Liver (tissue), 8 donors: ENCODE measurements at regions not wholly inside any gene's neighbourhood (a gene's known extent, or its start where the extent isn't known, plus 50 kb on each side); places are given as distances from the start of the nearest gene placed in this dataset.
A peak's percentile ranks its signal among the peaks of the same experiment; 100 is the strongest.

ENCODE experiments used
- DNase-seq: peaks from one replicate; pipeline ENCODE4 v3.0.0-alpha.2; 2017; ENCODE audit warnings: low spot score
- H3K27ac ChIP-seq, 2 donors: one replicate each; pipeline ENCODE4 v1.7.0; 2013; ENCODE audit warnings: inconsistent platforms in 2 of 2, low read length in 2 of 2, control low read depth in 1 of 2, low read depth in 1 of 2, mild to moderate bottlenecking in 1 of 2
- H3K27me3 ChIP-seq, 4 donors: one replicate each; pipeline versions ENCODE4 v1.6.1 to v1.7.0; 2013; ENCODE audit warnings: low read length in 3 of 4, inconsistent platforms in 1 of 4, mild to moderate bottlenecking in 1 of 4, moderate library complexity in 1 of 4; ENCODE audit not compliant: control insufficient read depth in 4 of 4, insufficient read depth in 4 of 4
- H3K36me3 ChIP-seq, 4 donors: one replicate each; pipeline versions ENCODE4 v1.6.1 to v1.7.0; 2013; ENCODE audit warnings: low read length in 3 of 4, mild to moderate bottlenecking in 3 of 4, low read depth in 1 of 4, moderate library complexity in 1 of 4; ENCODE audit not compliant: control insufficient read depth in 4 of 4, insufficient read depth in 3 of 4
- H3K4me1 ChIP-seq, 4 donors: one replicate each; pipeline versions ENCODE4 v1.6.1 to v1.7.0; 2013; ENCODE audit warnings: low read length in 3 of 4, mild to moderate bottlenecking in 3 of 4, moderate library complexity in 1 of 4; ENCODE audit not compliant: control insufficient read depth in 4 of 4, insufficient read depth in 4 of 4
- H3K4me3 ChIP-seq, 3 donors: one replicate each; pipeline versions ENCODE4 v1.6.1 to v1.7.0; 2013; ENCODE audit warnings: low read length in 3 of 3, control low read depth in 1 of 3, low read depth in 1 of 3, mild to moderate bottlenecking in 1 of 3
- H3K9ac ChIP-seq, 2 donors: one replicate each; pipeline ENCODE4 v1.7.0; 2013; ENCODE audit warnings: low read length in 2 of 2, mild to moderate bottlenecking in 2 of 2, moderate library complexity in 2 of 2, control low read depth in 1 of 2, low read depth in 1 of 2
- H3K9me3 ChIP-seq, 4 donors: one replicate each; pipeline versions ENCODE4 v1.6.1 to v1.7.0; 2013; ENCODE audit warnings: low read length in 3 of 4; ENCODE audit not compliant: control insufficient read depth in 4 of 4
- EGR1 ChIP-seq, 2 donors: IDR thresholded peaks; 2 replicates each; pipeline ENCODE4 v1.6.1; 2016 to 2018; ENCODE audit warnings: antibody characterized with exemption in 2 of 2, low read depth in 2 of 2
- FOXA1 ChIP-seq: IDR thresholded peaks from 2 replicates; pipeline ENCODE4 v1.6.1; 2016; ENCODE audit warnings: antibody characterized with exemption
- FOXA2 ChIP-seq: IDR thresholded peaks from 2 replicates; pipeline ENCODE4 v1.6.1; 2016; ENCODE audit warnings: antibody characterized with exemption
- GABPA ChIP-seq, 2 donors: IDR thresholded peaks in 1 of 2; conservative IDR thresholded peaks in 1 of 2; 2 replicates each; pipeline ENCODE4 v1.6.1; 2016; ENCODE audit warnings: antibody characterized with exemption in 2 of 2, mild to moderate bottlenecking in 1 of 2, moderate library complexity in 1 of 2
- HNF4A ChIP-seq, 2 donors: conservative IDR thresholded peaks; 2 replicates each; pipeline ENCODE4 v1.6.1; 2016; ENCODE audit warnings: antibody characterized with exemption in 2 of 2, mild to moderate bottlenecking in 2 of 2
- HNF4G ChIP-seq: IDR thresholded peaks from 2 replicates; pipeline ENCODE4 v1.6.1; 2016; ENCODE audit warnings: antibody characterized with exemption
- JUND ChIP-seq, 2 donors: IDR thresholded peaks; 2 replicates each; pipeline ENCODE4 v1.6.1; 2016; ENCODE audit warnings: antibody characterized with exemption in 2 of 2
- NR2F2 ChIP-seq: IDR thresholded peaks from 2 replicates; pipeline ENCODE4 v1.6.1; 2016; ENCODE audit warnings: antibody characterized with exemption
- RAD21 ChIP-seq, 2 donors: IDR thresholded peaks; 2 replicates each; pipeline ENCODE4 v1.6.1; 2016; ENCODE audit warnings: antibody characterized with exemption in 2 of 2, mild to moderate bottlenecking in 2 of 2
- RXRA ChIP-seq, 2 donors: IDR thresholded peaks; 2 replicates each; pipeline ENCODE4 v1.6.1; 2017 to 2018; ENCODE audit warnings: antibody characterized with exemption in 2 of 2, mild to moderate bottlenecking in 1 of 2
- SP1 ChIP-seq: IDR thresholded peaks from 2 replicates; pipeline ENCODE4 v1.6.1; 2018; ENCODE audit warnings: antibody characterized with exemption, mild to moderate bottlenecking
- TAF1 ChIP-seq: conservative IDR thresholded peaks from 2 replicates; pipeline ENCODE4 v1.6.1; 2016; ENCODE audit warnings: antibody characterized with exemption, mild to moderate bottlenecking
- YY1 ChIP-seq: IDR thresholded peaks from 2 replicates; pipeline ENCODE4 v1.6.1; 2016; ENCODE audit warnings: antibody characterized with exemption, mild to moderate bottlenecking
- WGBS: extraction: QIAGEN DNeasy Blood & Tissue Kit; methylation state at CpG from one replicate; pipeline ENCODE4 v1.1.7; 2013; 5-methylcytosine and 5-hydroxymethylcytosine counted together
- TF ChIP-seq, protein P1 (sequence below): IDR thresholded peaks from 2 replicates; pipeline ENCODE4 v1.6.1; 2016; ENCODE audit warnings: antibody characterized with exemption
- TF ChIP-seq, protein P2 (sequence below): IDR thresholded peaks from 2 replicates; pipeline ENCODE4 v1.6.1; 2016; ENCODE audit warnings: antibody characterized with exemption
- TF ChIP-seq, protein P3 (sequence below): fragments of 150-350 bp; IDR thresholded peaks from 2 replicates; pipeline ENCODE4 v1.5.1; 2017; ENCODE audit warnings: improper control_type of control experiment, low read depth, low read length; ENCODE audit not compliant: missing input control
- TF ChIP-seq, protein P4 (sequence below): IDR thresholded peaks from 2 replicates; pipeline ENCODE4 v1.6.1; 2016; ENCODE audit warnings: antibody characterized with exemption, mild to moderate bottlenecking
- TF ChIP-seq, protein P5 (sequence below): IDR thresholded peaks from 2 replicates; pipeline ENCODE4 v1.6.1; 2016; ENCODE audit warnings: antibody characterized with exemption
- donor health status: healthy.
- donor health status: healthy.
- donor health status: healthy.
- donor health status: healthy.
- donor health status: healthy.

DNA sequence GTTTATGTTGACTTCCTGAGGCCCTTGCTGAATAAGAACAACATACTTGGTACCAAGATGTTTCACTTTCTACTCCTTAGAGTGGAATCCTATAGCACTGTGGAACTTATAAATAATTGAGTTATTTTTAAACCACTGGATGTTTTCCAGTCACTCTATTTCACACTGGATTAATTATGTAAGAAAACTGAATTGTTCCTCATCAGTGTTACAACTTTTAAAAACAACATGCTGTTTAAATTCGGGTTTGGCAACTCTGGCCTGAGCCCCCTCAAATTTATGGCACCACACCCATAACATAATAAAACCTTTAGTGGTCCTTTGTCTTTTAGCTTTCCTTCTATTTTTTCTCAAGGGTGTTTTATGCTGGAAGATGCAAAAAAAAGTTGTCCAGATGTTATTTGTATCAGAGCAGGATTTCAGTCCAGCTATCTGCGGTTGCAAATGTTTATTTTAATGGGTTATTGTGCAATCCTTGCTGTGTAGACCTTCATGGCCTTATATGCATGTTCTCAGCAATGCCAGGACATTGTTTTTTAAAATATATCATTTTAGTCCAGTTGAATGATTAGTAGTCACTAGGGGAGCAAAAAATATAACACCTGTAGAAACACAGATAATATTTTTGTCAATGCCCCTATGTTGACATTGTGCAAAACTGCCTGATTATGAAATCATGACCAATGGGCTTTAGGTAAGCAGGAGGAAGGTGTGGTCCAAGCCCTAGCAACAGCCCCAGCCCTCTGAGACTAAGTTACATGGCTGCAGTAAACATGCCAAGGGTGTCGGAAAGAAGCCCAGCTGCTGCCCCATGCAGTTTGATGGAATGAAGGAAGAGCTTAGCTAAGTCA, 638.0 kb upstream of the ZEB2 start (continued):
- TF ChIP-seq GABPA (IDR thresholded peaks at IDR 0.05 in 1 of 2, conservative IDR thresholded peaks at IDR 0.05 in 1 of 2), result no peak
- TF ChIP-seq NR2F2, result peak; percentile 50
- TF ChIP-seq, protein P1, sequence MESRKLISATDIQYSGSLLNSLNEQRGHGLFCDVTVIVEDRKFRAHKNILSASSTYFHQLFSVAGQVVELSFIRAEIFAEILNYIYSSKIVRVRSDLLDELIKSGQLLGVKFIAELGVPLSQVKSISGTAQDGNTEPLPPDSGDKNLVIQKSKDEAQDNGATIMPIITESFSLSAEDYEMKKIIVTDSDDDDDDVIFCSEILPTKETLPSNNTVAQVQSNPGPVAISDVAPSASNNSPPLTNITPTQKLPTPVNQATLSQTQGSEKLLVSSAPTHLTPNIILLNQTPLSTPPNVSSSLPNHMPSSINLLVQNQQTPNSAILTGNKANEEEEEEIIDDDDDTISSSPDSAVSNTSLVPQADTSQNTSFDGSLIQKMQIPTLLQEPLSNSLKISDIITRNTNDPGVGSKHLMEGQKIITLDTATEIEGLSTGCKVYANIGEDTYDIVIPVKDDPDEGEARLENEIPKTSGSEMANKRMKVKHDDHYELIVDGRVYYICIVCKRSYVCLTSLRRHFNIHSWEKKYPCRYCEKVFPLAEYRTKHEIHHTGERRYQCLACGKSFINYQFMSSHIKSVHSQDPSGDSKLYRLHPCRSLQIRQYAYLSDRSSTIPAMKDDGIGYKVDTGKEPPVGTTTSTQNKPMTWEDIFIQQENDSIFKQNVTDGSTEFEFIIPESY, result no peak
- TF ChIP-seq HNF4G, result no peak
- TF ChIP-seq RXRA (IDR thresholded peaks at IDR 0.05), result peak in 1 of 2 donors; percentile 12
- no peak for TF ChIP-seq EGR1 (IDR thresholded peaks at IDR 0.05; ENCODE audit: low read depth in 2 of 2)
- TF ChIP-seq FOXA1, result no peak

DNA sequence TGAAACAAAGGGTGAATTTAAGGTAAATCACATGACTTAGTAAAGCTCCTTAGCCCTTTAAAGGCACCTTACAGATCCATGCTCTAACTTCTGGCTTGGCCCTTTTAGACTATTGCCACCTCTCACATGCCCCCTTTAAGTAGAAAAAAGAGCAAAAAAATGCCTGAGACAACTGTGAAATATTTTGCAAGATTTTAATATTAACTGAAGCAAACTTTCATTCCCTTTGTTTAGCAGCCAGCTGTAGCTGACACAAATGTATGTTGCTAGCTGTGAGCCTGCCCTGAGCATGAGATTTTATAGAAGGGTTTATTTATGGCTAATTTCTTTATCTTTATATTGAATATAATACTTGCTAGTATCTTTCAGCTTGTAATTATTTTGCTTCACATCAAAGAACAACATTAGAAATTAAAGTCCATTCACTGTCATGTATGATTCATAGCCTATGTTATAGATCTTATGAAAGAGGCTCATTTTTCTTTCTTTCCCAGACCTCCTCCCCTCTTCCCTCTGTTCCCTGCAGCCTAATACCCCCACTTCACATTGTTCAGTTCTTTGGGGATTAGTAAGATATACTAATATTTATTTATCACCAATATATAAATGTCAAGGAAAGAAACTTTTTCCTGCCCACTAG, 637.2 kb upstream of the ZEB2 start:
- TF ChIP-seq JUND (IDR thresholded peaks at IDR 0.05), result no peak
- Histone ChIP-seq H3K4me1 (peaks cover 0 to 4% (median 0%) of the 10 kb centered on the region in 4 donors), H3K4me3 (no peak overlapping the region), H3K27ac (no peak overlapping the region), H3K27me3 (no peaks in the 10 kb centered on the region), H3K9me3 (no peaks in the 10 kb centered on the region), H3K36me3 (peaks cover 0 to 3% (median 0%) of the 10 kb centered on the region in 4 donors), H3K9ac (no peak overlapping the region)
- no peak for DNase-seq

DNA sequence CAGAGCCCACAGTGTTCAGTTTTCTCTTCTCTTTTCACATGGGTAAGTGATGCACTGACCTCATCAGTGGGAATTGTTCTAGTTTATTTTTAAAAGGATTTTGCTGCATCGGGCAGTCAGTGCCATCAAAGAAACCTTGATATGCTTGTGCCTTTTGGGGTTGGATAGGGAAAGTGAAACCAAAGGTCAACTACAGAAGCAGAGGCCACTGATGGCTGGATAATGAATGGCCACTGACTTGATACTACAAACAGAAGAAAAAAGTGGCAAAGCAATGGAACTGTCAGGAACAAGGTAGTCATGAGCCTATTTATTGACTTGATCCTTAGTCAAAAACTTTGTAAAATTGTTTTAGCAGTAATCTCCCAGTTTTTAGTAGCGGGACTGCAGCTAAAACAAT, 636.3 kb upstream of the ZEB2 start:
- H3K36me3 ChIP-seq, result peaks cover 0 to 3% (median 0%) of the 10 kb centered on the region in 4 donors
- no peak overlapping the region for H3K9ac ChIP-seq
- TF ChIP-seq, protein P2, sequence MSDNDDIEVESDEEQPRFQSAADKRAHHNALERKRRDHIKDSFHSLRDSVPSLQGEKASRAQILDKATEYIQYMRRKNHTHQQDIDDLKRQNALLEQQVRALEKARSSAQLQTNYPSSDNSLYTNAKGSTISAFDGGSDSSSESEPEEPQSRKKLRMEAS, result no peak
- TF ChIP-seq, protein P3, sequence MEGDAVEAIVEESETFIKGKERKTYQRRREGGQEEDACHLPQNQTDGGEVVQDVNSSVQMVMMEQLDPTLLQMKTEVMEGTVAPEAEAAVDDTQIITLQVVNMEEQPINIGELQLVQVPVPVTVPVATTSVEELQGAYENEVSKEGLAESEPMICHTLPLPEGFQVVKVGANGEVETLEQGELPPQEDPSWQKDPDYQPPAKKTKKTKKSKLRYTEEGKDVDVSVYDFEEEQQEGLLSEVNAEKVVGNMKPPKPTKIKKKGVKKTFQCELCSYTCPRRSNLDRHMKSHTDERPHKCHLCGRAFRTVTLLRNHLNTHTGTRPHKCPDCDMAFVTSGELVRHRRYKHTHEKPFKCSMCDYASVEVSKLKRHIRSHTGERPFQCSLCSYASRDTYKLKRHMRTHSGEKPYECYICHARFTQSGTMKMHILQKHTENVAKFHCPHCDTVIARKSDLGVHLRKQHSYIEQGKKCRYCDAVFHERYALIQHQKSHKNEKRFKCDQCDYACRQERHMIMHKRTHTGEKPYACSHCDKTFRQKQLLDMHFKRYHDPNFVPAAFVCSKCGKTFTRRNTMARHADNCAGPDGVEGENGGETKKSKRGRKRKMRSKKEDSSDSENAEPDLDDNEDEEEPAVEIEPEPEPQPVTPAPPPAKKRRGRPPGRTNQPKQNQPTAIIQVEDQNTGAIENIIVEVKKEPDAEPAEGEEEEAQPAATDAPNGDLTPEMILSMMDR, result no peak
- TF ChIP-seq, protein P4, sequence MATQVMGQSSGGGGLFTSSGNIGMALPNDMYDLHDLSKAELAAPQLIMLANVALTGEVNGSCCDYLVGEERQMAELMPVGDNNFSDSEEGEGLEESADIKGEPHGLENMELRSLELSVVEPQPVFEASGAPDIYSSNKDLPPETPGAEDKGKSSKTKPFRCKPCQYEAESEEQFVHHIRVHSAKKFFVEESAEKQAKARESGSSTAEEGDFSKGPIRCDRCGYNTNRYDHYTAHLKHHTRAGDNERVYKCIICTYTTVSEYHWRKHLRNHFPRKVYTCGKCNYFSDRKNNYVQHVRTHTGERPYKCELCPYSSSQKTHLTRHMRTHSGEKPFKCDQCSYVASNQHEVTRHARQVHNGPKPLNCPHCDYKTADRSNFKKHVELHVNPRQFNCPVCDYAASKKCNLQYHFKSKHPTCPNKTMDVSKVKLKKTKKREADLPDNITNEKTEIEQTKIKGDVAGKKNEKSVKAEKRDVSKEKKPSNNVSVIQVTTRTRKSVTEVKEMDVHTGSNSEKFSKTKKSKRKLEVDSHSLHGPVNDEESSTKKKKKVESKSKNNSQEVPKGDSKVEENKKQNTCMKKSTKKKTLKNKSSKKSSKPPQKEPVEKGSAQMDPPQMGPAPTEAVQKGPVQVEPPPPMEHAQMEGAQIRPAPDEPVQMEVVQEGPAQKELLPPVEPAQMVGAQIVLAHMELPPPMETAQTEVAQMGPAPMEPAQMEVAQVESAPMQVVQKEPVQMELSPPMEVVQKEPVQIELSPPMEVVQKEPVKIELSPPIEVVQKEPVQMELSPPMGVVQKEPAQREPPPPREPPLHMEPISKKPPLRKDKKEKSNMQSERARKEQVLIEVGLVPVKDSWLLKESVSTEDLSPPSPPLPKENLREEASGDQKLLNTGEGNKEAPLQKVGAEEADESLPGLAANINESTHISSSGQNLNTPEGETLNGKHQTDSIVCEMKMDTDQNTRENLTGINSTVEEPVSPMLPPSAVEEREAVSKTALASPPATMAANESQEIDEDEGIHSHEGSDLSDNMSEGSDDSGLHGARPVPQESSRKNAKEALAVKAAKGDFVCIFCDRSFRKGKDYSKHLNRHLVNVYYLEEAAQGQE, result no peak
- TF ChIP-seq, protein P1, result no peak
- TF ChIP-seq HNF4G, result no peak
- no peak for TF ChIP-seq NR2F2
- no peak for TF ChIP-seq FOXA1
- no peak for TF ChIP-seq TAF1
- no peak for TF ChIP-seq SP1
- TF ChIP-seq RAD21 (IDR thresholded peaks at IDR 0.05), result no peak
- no peak for TF ChIP-seq EGR1 (IDR thresholded peaks at IDR 0.05; ENCODE audit: low read depth in 2 of 2)
- no peak for TF ChIP-seq HNF4A (conservative IDR thresholded peaks at IDR 0.05)
- TF ChIP-seq GABPA (IDR thresholded peaks at IDR 0.05 in 1 of 2, conservative IDR thresholded peaks at IDR 0.05 in 1 of 2), result no peak
- no peak for TF ChIP-seq YY1
- TF ChIP-seq, protein P5, sequence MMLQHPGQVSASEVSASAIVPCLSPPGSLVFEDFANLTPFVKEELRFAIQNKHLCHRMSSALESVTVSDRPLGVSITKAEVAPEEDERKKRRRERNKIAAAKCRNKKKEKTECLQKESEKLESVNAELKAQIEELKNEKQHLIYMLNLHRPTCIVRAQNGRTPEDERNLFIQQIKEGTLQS, result no peak
- no peak for TF ChIP-seq RXRA (IDR thresholded peaks at IDR 0.05)
- no peak for TF ChIP-seq FOXA2
- TF ChIP-seq JUND (IDR thresholded peaks at IDR 0.05), result no peak
- no peak overlapping the region for H3K27ac ChIP-seq
- H3K27me3 ChIP-seq, result no peaks in the 10 kb centered on the region
- H3K9me3 ChIP-seq, result no peaks in the 10 kb centered on the region
- peaks cover 0 to 4% (median 0%) of the 10 kb centered on the region in 4 donors for H3K4me1 ChIP-seq
- DNase-seq, result no peak
- WGBS, result 79% methylated on average over 2 of the region's 2 CpGs
- no peak overlapping the region for H3K4me3 ChIP-seq
